Loucy (cell line): ENCODE measurements at regions not wholly inside any gene's neighbourhood (a gene's known extent, or its start where the extent isn't known, plus 50 kb on each side); places are given as distances from the start of the nearest gene placed in this dataset.

Source experiments
- H2AFZ ChIP-seq: fragments of 200-600 bp; sonication (generic); 2 replicates; pipeline ENCODE4 v1.6.0; 2016; ENCODE audit warnings: antibody characterized with exemption, mild to moderate bottlenecking, low read length, moderate library complexity
- H3F3A ChIP-seq: fragments of 200-600 bp; 2 replicates; pipeline ENCODE4 v1.6.0; 2016; ENCODE audit warnings: antibody characterized with exemption, low read depth, mild to moderate bottlenecking
- H3K27me3 ChIP-seq: fragments of 200-600 bp; sonication (generic); 2 replicates; pipeline ENCODE4 v1.6.1; 2014; ENCODE audit warnings: low read length, mild to moderate bottlenecking; ENCODE audit not compliant: insufficient read depth, poor library complexity, severe bottlenecking
- H3K36me3 ChIP-seq: fragments of 200-600 bp; sonication (generic); 2 replicates; pipeline ENCODE4 v1.6.1; 2016; ENCODE audit warnings: low read length; ENCODE audit not compliant: insufficient read depth
- H3K4me1 ChIP-seq: fragments of 200-600 bp; sonication (generic); 2 replicates; pipeline ENCODE4 v1.5.1; 2014; ENCODE audit warnings: low read length, mild to moderate bottlenecking; ENCODE audit not compliant: insufficient read depth, poor library complexity, severe bottlenecking
- H3K4me2 ChIP-seq: fragments of 200-600 bp; sonication (generic); 2 replicates; pipeline ENCODE4 v1.6.0; 2014; ENCODE audit warnings: antibody characterized with exemption, low read length, low read depth, mild to moderate bottlenecking; ENCODE audit not compliant: poor library complexity, severe bottlenecking
- H3K4me3 ChIP-seq: fragments of 200-600 bp; sonication (generic); 2 replicates; pipeline ENCODE4 v1.5.1; 2014; ENCODE audit warnings: low read length, mild to moderate bottlenecking, mixed read lengths; ENCODE audit not compliant: poor library complexity, severe bottlenecking
- H3K79me2 ChIP-seq: fragments of 200-600 bp; sonication (generic); 2 replicates; pipeline ENCODE4 v1.6.1; 2014; ENCODE audit warnings: low read length; ENCODE audit not compliant: insufficient read depth
- H3K9ac ChIP-seq: fragments of 200-600 bp; sonication (generic); 2 replicates; pipeline ENCODE4 v1.6.0; 2014; ENCODE audit warnings: mild to moderate bottlenecking, low read depth, low read length, moderate library complexity; ENCODE audit not compliant: poor library complexity, severe bottlenecking
- H3K9me2 ChIP-seq: fragments of 200-600 bp; sonication (generic); replicated peaks from 2 replicates; pipeline ENCODE4 v1.6.1; 2016; ENCODE audit warnings: low read depth, low read length, mixed read lengths
- H3K9me3 ChIP-seq: fragments of 200-600 bp; sonication (generic); 2 replicates; pipeline ENCODE4 v1.6.1; 2014; ENCODE audit warnings: mild to moderate bottlenecking, antibody characterized with exemption, low read length, low read depth; ENCODE audit not compliant: insufficient read depth
- H4K20me1 ChIP-seq: fragments of 200-600 bp; sonication (generic); 2 replicates; pipeline ENCODE4 v1.6.0; 2014; ENCODE audit warnings: antibody characterized with exemption, low read length, mild to moderate bottlenecking; ENCODE audit not compliant: insufficient read depth, poor library complexity, severe bottlenecking
- CTCF ChIP-seq: fragments of 200-600 bp; sonication (generic); conservative IDR thresholded peaks from 2 replicates; pipeline ENCODE4 v1.5.1; 2014; ENCODE audit warnings: mild to moderate bottlenecking, antibody characterized with exemption, low read length
- EZH2phosphoT487 ChIP-seq: fragments of 200-600 bp; IDR thresholded peaks from 2 replicates; pipeline ENCODE4 v1.6.1; 2018; ENCODE audit warnings: antibody characterized with exemption, mild to moderate bottlenecking, moderate library complexity, borderline replicate concordance

GRCh38 chr3:28781053-28781452 lies 432.4 kb upstream of the AZI2 start:
- no peaks in the 10 kb centered on the region for H3K4me1 ChIP-seq
- no peak overlapping the region for H2AFZ ChIP-seq
- H3K79me2 ChIP-seq: no peaks in the 10 kb centered on the region
- no peaks in the 10 kb centered on the region for H3K9me3 ChIP-seq
- H3K36me3 ChIP-seq: no peaks in the 10 kb centered on the region
- no peaks in the 10 kb centered on the region for H3K9me2 ChIP-seq
- H3K4me3 ChIP-seq: no peak overlapping the region
- H4K20me1 ChIP-seq: no peaks in the 10 kb centered on the region
- no peaks in the 10 kb centered on the region for H3F3A ChIP-seq
- H3K9ac ChIP-seq: no peak overlapping the region
- no peak overlapping the region for H3K4me2 ChIP-seq
- TF ChIP-seq EZH2phosphoT487 (no peak), CTCF (no peak)
- no peaks in the 10 kb centered on the region for H3K27me3 ChIP-seq

- no peaks in the 10 kb centered on the region for H4K20me1 ChIP-seq
- no peak for TF ChIP-seq EZH2phosphoT487
- no peak for TF ChIP-seq CTCF
- H3K27me3 ChIP-seq: no peaks in the 10 kb centered on the region
Observed at GRCh38 chr3:28786446-28786845, 437.8 kb upstream of the AZI2 start.

GRCh38 chr3:28788571-28788970 lies 439.9 kb upstream of the AZI2 start:
- Histone ChIP-seq H3K36me3 (no peaks in the 10 kb centered on the region), H3K9me3 (no peaks in the 10 kb centered on the region), H4K20me1 (no peaks in the 10 kb centered on the region), H3K4me2 (no peak overlapping the region), H3K4me3 (no peak overlapping the region), H3F3A (no peaks in the 10 kb centered on the region), H3K79me2 (no peaks in the 10 kb centered on the region), H3K27me3 (no peaks in the 10 kb centered on the region), H2AFZ (no peak overlapping the region), H3K4me1 (peaks cover 8% of the 10 kb centered on the region), H3K9ac (no peak overlapping the region), H3K9me2 (no peaks in the 10 kb centered on the region)
- TF ChIP-seq CTCF (no peak), EZH2phosphoT487 (no peak)

More at GRCh38 chr3:28786446-28786845, 437.8 kb upstream of the AZI2 start:
- H3K79me2 ChIP-seq: no peaks in the 10 kb centered on the region
- no peaks in the 10 kb centered on the region for H3K9me2 ChIP-seq
- H3K4me2 ChIP-seq: no peak overlapping the region
- H3K9ac ChIP-seq: no peak overlapping the region
- no peak overlapping the region for H3K4me3 ChIP-seq
- H2AFZ ChIP-seq: no peak overlapping the region
- no peaks in the 10 kb centered on the region for H3F3A ChIP-seq
- peaks cover 2% of the 10 kb centered on the region for H3K4me1 ChIP-seq
- no peaks in the 10 kb centered on the region for H3K36me3 ChIP-seq
- H3K9me3 ChIP-seq: no peaks in the 10 kb centered on the region
